GM19324 (cell line): ENCODE measurements at regions not wholly inside any gene's neighbourhood (a gene's known extent, or its start where the extent isn't known, plus 50 kb on each side); places are given as distances from the start of the nearest gene placed in this dataset.
"Not testable (repeated sequence)": the region's sequence is repeated elsewhere in the genome, so short reads cannot be mapped to it uniquely, and the experiment has no call there.

Experiments used
- ATAC-seq: cut with Tn5 transposase; IDR thresholded peaks from one replicate; pipeline ENCODE4 v1.9.1; 2021; ENCODE audit warnings: mild to moderate bottlenecking, moderate library complexity; ENCODE audit not compliant: unreplicated experiment, low FRiP score

GRCh38 chr13:76243120-76243519, 607.0 kb downstream of the LMO7 start:
- not testable (repeated sequence) for ATAC-seq

DNA sequence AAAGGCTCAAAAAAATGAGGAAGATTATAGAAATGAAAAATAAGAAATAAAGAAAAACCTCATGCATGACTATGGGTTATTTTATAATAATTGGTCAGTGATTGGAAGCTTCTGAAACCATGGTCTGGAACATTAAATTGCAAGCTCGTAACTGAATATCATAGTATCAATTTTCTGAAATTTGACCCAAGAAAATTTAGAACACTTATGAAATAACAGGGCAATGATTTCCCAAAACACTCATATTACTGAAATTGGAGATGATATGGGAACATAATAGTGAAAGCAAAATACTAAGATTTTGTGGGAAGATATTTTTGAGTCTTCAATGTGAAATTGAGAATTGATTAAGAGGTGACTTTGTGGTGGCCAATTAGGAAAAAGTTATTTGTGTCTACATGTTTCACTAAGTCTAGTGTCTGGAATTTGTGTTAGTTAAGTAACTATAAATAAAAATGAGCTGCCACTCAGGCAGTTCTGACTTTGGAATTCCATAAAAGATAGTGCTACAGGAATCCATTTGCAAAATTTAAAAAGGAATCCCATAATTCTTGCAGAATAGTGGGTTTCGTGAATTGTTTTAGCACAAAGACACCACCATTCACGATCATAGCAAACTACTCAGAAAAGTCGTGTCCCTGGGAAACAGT, 603.0 kb downstream of the LMO7 start:
- no peak for ATAC-seq

- no peak for ATAC-seq
Observed at GRCh38 chr13:76231522-76232167, 595.5 kb downstream of the LMO7 start.

DNA sequence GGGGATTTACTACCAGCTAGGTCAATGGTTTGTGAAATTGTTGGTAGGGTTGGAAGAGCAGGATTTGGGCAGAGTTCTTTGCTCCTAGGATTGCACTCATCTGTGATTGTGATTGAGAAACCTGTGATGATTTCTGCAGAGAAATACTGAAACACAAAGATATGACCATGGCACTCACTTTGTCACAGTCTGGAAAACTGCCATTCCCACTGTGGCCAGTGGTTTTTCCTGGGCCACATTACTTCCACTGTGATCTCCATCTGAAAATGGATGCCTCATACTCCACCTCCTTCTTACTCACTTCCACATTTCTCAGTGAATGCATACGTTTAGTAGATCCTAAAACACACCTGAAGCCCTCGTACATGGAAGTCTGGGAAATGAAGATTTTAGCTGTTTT, 593.2 kb downstream of the LMO7 start:
- ATAC-seq: no peak

GRCh38 chr13:76226941-76227340, 590.8 kb downstream of the LMO7 start:
- no peak for ATAC-seq

- ATAC-seq: no peak
Observed at GRCh38 chr13:76225815-76226489, 589.8 kb downstream of the LMO7 start.

GRCh38 chr13:76223999-76224398, 587.9 kb downstream of the LMO7 start:
- ATAC-seq: no peak

- no peak for ATAC-seq
Observed at GRCh38 chr13:76223565-76223964, 587.4 kb downstream of the LMO7 start.

DNA sequence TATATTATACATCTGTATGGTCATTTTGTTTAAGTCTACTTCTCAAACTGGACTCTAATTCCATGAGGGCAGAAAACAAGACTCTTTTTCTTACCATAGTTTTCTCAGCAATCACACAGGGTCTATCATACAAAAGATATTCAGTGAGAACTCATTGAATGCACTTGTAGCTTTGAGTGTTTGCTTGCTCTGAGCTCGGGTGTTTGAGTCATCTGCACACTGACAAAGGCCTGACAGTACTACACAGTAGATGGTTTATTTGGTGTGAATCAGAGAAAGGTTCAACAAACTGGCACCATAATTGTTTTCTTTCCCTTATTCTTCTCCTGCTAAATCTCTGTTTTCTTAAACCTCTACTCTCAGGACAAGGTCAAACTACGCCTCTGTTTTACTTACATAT, 586.4 kb downstream of the LMO7 start:
- ATAC-seq: no peak

- ATAC-seq: no peak
Observed at GRCh38 chr13:76216729-76217128, 580.6 kb downstream of the LMO7 start.

GRCh38 chr13:76214001-76214400, 577.9 kb downstream of the LMO7 start:
- ATAC-seq: no peak

DNA sequence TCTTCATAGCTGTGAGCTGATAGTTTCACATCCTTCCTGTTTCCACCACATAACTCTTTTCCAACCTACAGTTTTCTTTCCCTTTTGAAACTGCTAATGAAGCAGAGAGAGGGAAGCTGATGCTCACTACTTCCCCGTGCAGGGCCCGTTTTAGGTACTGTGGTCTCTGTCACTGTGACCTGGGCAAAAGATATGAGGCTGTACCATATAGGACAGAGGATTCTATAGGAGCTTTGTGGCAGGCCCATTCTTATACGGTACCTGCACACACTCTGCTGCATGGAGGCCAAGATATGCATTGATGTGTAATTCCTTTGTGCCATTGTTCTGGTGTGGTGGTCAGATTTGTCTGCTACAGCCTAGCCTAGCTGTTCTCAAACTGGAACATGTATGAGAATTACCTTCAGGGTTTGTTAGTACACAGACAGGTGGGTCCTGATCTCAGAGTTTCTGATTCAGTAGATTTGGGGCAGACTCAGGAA, 577.3 kb downstream of the LMO7 start:
- peak; percentile 69 for ATAC-seq

- ATAC-seq: no peak
Observed at GRCh38 chr13:76210262-76210661, 574.1 kb downstream of the LMO7 start.

GRCh38 chr13:76198568-76199163, 562.5 kb downstream of the LMO7 start:
- no peak for ATAC-seq

DNA sequence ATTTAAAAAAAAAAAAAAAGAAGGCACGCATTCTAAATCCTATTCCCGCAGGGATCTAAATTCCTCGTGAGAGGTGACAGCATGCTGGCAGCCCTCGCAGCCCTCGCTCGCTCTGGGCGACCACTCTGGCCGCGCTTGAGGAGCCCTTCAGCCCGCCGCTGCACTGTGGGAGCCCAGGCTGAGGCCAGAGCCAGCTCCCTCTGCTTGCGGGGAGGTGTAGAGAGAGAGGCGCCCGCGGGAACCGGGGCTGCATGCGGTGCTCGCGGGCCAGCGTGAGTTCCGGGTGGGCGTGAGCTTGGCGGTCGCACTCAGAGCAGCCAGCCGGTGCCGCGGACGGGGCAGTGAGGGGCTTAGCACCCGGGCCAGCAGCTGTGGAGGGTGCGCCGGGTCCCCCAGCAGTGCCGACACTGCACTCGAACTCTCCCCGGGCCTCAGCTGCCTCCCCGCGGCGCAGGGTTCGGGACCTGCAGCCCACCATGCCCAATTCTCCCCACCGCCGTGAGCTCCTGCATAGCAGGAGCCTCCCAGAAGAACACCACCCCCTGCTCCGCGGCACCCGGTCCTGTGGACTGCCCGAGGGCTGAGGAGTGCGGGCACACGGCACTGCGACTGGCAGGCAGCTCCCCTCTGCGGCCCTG, 553.9 kb downstream of the LMO7 start:
- no peak for ATAC-seq

GRCh38 chr13:76175961-76176725, 540.0 kb downstream of the LMO7 start:
- ATAC-seq: no peak

GRCh38 chr13:76168661-76169060, 532.5 kb downstream of the LMO7 start:
- ATAC-seq: no peak

- ATAC-seq: no peak
Observed at GRCh38 chr13:76164290-76164689, 528.2 kb downstream of the LMO7 start.

- no peak for ATAC-seq
Observed at GRCh38 chr13:76163761-76164160, 527.6 kb downstream of the LMO7 start.
